Renal cortex interstitium (tissue), 11 donors: ENCODE measurements at regions not wholly inside any gene's neighbourhood (a gene's known extent, or its start where the extent isn't known, plus 50 kb on each side); places are given as distances from the start of the nearest gene placed in this dataset.

Source experiments
- DNase-seq, 11 donors: peaks; one replicate each; pipeline ENCODE4 v3.0.0-alpha.2; 2013; ENCODE audit warnings: low read depth in 9 of 11, low spot score in 4 of 11; ENCODE audit errors: extremely low read depth in 1 of 11

DNA sequence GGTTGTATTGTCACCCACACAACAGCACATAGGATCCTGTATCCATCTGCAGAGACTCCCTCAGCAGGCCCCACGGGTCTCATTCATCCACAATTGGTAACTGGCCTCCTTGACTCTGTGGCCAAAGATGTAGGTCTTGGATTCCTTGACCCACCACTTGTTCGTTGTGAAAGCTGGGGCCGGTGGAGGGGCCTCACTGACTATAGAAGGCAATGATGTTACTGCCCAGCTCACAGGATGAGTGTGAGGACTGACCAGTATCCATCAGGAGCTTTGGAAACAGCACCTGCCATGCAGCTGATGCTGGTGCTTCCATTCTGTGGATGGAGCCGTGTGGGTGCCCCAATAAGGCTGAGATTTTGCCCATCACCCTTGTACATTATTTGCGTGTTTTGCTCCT lies 615.7 kb downstream of the BRD1 start:
- no peak for DNase-seq

DNA sequence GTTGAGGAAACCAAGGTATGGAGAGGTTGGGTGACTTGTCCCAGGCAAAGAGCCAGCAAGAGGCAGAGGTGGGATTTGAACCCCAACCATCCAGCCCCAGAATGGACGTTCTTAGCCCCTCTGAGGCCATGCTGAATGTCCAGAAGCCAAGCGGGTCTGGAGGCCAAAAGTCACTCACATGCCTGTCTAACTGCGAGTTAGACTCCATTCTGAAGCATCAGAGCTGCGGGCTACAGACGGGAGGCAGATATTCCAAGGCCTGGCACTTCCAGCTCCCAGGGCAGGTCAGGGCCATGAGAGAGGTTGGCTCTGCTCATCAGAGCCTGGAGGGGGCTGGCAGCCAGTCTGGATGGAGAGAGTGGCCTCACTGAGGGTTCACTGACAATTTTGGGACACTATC lies 616.5 kb downstream of the BRD1 start:
- DNase-seq, result no peak

DNA sequence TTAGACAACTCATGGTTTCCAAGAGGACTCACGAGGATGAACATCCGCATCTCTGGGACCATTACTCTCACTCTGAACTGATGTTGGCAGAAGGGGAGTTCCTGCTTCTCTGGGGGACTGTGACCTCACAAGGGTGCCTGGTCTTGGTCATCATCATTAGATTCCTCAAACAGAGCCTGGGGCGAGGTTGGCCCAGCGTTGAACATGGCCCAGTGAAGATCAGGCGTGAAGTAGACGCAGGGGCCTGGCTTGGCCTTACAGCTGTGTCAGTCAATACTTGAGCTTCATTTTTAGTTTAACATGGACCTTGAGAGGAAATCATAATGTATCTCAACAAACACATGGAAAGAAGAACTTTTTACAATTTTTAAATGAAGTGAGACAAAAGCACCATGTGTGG lies 617.1 kb downstream of the BRD1 start:
- DNase-seq, result no peak

DNA sequence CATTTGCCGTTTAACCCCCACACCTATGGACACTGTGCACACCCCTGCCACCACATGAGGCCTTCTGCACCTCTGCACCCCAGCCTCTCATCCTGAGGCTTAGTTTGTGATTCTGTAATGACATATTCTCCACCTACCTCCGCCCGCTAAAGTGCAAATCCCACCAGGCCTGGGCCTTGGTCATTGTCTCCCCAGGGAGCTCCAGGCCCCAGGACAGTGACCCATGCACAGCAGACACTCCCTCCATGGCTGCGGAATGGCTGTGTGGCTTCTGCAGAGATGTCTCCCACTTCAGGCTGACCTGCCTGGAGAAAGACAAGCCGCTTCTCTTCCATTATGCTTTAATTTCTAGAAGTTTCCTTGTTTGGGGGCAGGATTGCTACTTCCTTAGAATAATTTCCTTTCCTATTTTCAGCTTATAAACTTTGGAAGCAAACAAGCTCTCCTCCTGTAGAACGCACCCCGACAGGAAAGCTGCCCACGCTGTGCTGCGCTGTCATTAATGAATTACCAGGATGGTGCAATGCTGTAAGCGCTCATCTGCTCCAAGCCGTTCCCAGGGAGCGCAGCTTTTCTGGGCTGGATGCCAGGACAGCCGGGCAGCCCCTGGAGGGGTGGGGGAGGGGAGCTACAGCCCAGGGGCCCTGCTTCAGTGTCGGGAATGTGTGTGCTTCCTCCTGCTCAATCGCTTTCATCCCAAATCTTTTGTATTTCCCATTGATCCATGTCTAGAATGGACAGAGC lies 618.0 kb downstream of the BRD1 start:
- peak in 2 of 11 donors; percentile 8 to 17 for DNase-seq

DNA sequence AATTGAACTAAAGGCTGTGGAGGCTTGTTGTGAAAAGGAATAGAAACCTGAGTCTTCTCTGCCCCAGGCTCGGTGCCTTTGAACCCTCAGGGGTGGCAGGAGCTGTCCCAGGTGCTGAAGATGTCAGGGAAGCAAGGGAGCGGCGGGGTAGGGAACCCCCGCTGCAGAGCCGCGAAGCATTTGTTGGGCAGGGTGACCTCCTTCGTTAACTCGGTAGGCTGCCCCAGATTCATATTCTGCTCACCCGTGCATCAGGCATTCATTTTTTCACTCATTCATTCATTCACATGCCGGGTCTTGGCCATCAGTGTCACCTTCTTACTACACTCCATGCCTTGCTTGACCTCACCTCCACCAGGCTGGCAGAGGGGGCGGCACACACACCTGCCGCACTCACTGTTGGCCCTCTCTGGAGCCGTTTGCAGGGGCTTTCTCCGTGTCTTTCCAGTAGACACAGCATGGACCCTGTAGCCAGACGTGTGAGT lies 618.9 kb downstream of the BRD1 start:
- DNase-seq, result peak in 9 of 11 donors; percentile 17 to 51 (median 38)

DNA sequence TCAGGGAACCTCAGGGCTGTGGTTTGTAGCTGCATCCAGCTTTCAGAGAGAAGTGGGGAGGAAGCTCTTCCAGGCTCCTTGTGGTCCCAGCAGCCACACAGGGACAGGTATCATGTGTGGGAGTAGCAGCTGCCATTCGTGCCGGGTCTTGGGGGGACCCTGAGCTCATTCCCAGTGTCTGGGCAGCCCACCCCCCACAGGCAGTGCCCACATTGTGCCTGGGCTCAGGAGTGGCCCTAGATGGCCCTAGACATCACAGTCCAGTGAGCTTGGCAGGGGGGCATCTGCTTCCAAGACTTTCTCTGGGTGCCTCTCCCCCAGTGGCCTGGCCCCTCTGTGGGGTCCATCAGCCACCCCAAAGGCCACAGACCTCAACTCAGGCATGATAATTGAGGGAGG lies 619.7 kb downstream of the BRD1 start:
- DNase-seq, result no peak

DNA sequence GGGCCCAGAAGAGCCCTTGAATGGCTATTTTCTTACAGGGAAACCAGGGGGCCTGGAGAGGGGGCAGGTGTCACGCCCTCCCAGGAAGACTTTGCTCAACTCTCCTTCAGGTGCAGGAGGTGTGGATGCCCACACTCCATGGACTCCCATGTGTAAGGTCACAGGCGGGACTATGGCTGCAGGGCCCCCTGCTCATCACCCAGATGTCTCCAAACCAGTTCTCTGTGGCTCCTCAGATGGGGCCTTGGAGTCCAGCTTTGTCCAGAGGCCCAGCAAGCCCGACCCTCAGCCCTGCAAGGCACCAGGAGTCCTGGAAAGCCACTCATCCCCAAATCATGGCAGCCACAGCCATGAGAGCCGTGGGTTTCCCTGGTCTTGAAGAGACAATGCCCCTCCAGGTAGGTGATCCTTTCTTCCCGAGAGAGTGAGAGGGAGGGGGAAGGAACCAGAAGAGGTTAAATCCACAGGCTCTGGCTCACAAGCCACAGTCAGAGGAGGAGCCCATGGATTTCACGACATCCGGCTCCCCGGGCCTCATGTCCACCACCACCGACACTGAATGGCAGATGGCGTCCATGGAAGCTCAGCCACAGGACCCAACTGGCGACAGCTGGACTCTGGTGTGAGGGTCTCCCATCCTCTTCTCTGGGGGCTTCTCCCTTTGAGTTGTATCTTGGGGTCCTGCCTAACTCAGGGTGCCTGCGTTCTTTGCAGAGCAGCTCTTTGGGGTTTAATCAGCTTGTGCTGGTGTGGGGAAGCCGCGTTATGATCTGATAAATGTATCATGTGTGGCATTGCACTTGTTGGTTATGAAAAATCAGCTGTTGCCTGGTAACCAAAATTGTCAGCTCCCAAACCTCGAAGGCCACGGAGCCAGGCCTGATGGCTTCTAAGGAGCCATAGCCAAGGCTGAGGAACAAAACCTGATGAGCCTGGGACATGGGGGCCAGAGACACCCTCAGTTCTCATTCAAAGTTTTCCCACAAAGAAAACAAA lies 620.4 kb downstream of the BRD1 start:
- no peak for DNase-seq

DNA sequence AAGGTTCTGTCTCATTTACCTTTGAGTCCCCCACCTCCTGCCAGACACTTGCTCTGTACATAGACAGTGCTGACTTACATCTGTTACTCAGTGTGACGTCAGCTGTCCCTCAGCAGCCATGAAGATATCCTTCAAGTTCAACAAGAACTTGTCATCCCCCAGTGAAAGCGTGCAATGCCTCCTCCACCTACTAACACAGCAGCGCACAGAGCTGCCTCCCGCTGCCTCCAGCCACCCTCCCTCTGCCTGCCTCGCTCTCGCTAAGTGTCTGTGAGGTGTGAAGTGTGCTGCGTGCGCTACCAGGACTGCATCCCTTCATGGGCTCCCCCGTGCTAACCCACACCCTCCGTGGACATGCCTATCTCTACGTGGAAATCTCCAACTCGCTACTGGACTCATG lies 621.4 kb downstream of the BRD1 start:
- no peak for DNase-seq

DNA sequence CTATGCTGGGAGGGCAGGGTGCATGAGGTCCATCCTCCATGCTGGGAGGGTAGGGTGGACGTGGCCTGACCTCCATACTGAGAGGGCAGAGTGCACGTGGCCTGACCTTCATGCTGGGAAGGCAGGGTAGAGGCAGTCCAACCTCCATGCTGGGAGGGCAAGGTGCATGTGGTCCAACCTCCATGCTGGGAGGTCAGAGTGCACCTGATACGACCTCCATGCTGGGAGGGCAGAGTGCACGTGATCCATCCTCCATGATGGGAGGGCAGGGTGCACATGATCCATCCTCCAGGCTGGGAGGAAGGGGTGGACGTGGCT lies 622.2 kb downstream of the BRD1 start:
- no peak for DNase-seq

DNA sequence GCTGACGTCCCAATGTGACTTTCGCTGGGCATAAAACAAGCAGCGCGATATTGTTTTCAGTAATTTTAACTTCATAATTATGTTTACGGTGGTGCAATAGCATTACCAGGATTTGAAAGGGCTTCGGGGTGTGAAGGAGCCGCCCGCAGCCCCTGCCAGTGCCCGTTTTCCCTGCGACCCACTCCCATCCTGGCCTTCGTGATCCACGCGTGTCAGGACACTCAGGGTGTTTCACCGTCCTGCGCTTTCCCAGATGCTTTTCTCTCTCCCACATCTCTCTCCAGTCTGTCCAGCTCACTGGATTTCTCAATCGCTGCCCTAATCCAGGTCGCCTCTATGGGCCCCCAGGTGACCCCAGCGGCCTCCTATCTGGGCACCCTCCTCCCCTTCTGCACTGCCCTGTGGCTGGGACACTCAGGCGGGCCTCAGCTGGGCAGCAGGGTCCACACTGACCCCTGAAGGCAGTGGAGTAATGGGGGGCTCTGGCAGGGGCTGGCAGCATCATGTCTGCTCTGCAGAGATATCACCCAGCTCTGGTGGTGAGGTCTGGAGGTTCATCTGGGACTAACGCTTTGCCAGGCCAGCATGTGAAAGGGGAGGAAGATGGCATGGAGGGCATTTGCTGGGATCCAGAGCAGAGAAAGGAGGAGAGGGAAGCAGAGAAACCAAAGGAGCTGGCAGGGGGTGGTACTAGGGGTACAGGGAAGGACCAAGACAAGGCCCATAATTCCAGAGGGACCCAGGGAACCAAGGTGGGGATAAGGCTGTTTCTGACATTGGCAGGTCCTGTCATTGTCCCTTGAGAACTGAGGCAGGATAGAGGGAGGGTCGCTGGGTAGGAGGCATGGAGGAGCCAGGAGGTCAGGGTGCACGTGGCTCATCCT lies 622.8 kb downstream of the BRD1 start:
- no peak for DNase-seq

DNA sequence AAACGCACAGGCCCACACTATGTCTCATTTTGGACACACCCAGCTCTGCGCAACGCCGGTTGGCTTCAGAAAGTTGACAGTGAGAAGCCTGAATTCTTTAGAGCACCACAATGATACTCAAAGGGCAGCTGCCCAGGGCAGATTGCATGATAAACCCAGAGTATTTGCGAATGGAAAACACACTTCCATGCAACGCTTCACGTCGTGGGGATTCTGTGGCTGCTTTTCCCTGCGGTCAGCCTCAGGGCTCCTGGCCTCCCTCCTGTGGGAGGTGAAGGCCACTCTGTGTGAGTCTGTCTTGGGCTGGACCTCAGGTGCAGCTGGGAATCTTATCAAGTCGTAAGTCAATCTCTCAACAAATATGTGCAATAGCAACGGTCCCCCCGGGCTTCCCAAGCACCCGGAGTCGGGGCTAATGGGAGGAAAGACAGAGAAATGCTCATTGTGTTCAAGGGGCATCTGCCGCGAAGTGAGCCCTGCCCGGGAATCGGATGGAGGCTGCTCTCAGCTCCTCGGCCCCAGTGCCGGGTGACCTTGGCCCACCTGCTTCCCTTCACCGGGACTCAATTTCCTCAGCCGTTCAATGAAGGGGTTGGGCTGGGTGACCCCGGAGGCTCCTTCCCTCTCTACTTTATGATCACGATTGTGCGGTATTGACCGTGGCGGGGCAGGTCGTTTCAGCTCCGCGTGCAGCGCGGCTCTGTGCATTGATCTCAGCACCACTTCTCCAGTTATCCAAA lies 623.6 kb downstream of the BRD1 start:
- no peak for DNase-seq

DNA sequence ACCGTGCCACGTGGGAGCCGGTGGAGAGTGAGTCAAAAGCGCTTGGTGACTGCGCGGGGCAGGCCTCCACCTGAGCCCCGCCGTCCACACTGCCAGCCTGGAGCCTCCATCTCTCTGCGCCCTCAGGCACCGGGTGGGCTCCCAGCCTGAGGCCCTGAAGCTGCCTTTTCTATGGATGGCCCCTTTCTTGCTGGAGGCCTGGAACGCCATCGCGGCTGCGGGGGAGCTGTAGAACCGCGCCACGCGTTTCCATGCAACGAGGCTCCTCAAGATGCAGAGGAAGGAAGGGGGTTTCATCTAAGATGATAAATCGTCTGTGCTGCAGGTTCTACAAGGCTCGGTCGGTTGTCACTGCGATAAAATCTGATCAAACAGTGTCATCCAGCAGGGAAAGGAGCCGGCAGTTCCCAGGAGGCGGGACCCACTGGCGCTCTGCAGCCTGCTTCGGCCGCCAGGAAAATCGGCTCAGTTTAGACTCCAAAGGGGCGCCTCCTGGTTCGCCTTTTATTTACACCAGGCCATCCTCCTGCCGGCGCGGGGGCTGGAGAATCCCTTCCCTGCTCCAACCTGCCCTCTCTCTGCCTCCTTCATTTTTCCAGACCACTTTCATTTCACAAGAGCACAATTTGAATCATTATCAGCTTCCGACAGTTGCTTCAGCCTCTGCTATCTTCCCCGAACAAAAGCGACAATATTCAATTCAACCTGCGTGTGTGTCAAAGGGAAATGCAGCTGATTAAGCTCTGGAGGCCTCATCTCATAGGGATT lies 624.4 kb downstream of the BRD1 start:
- DNase-seq, result no peak

DNA sequence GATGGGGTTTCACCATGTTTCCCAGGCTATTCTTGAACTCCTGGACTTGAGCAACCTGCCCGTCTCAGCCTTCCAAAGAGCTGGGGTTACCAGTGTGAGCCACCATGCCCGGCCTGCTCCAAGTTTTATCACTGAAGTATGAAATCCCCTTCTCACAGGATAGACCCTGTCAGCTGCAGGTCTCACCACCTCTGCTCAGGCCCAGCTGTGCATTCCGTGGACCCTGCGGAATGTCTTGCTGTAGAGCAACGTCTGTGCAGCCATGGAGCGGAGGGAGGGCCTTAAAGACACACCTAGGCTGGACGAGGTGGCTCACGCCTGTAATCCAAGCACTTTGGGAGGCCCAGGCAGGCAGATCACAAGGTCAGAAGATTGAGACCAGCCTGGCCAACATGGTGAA lies 625.4 kb downstream of the BRD1 start:
- no peak for DNase-seq

DNA sequence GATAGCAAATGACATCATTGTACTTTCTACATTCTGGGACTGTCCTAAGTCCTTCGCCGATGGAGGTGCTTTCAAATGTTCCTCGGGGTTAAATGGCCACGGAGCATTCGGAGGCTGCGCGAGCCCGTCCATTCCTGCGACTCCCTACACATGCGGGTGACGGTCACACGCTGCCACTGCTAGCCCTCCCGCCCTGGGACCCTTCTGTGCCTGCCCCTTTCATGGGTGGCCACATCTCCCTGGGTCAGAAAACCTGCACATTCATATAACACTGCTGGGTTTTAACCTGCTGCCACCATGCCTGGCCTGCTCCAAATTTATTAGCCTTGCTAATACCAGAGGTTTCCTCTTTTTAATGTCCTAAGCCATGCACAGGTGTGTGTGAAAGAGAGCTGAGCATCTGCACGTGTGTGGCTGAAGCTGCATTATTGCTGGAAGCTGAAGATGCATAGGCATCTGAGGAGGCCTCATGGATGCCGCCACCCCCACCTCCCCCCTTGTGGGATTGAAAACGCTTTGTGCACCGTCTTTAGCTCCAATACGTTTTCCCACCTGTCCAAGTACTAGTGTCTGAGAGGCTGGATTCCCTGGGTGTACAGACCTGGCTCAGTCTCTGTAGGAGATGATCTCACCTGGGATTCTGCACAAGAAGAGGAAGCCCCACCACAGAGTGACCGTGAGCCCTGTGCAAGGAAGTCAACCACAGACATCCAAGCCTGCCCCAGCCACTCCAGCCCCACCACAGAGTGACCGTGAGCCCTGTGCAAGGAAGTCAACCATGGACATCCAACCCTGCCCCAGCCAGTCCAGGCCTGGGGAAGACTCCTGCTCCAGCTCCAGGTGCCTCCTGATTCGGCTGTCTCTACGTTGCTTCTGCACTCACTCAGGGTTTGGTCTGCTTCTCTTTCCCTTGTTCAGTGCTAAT lies 626.4 kb downstream of the BRD1 start:
- DNase-seq, result no peak

DNA sequence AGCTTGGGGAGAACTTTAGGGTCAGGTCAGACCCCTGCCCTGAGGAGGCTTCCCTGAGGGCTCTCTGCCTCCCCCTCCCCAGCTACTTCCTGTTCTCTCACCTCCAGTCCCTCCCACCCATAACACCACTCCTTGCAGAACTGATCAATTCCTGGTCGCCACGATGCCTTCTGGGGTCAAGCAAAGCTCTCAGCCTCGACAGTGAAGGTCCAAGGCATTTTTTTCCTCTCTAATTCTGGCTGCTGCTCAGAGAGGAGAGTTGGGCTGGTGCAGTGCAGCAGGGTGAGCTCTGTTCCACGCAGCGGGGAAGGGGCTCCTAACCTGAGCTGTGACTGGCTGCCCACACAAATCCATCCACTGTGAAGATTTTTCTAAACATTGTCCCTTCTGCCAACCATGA lies 628.4 kb downstream of the BRD1 start:
- no peak for DNase-seq

DNA sequence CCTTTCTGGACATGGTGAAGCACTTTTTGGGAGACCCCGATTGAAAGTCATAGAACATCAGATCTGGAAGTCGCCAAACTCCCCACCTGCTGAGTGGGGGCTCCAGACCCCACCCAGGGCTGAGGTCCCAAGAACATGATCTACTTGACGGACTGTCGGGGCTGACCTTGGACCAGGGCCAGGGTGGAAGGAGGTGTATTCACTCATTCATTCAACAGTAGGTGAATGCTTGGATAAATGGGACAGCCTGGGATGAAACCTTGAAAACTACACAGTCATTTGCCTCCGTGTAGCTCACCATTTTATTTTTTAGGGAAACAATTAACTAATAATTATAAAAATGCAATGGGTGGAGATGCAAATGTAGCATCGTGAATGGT lies 629.0 kb downstream of the BRD1 start:
- DNase-seq, result no peak
